Mesendoderm (in vitro differentiated cells): ENCODE measurements at regions not wholly inside any gene's neighbourhood (a gene's known extent, or its start where the extent isn't known, plus 50 kb on each side); places are given as distances from the start of the nearest gene placed in this dataset.

Source experiments
- DNase-seq: peaks from one replicate; pipeline ENCODE4 v3.0.0; 2013
- H2AK5ac ChIP-seq: 2 replicates; pipeline ENCODE4 v1.6.1; 2013; ENCODE audit warnings: low read length, inconsistent platforms
- H2BK120ac ChIP-seq: 2 replicates; pipeline ENCODE4 v1.6.1; 2013; ENCODE audit warnings: low read depth, mild to moderate bottlenecking, low read length, moderate library complexity, mixed read lengths
- H2BK15ac ChIP-seq: replicated peaks from 2 replicates; pipeline ENCODE4 v1.6.1; 2013; ENCODE audit warnings: low read depth, mild to moderate bottlenecking, moderate library complexity
- H2BK5ac ChIP-seq: 2 replicates; pipeline ENCODE4 v1.6.1; 2013; ENCODE audit warnings: low read length, inconsistent platforms
- H3K18ac ChIP-seq: 2 replicates; pipeline ENCODE4 v1.6.1; 2013; ENCODE audit warnings: mild to moderate bottlenecking, low read length, mixed read lengths
- H3K23ac ChIP-seq: one replicate; pipeline ENCODE4 v1.6.1; 2013; ENCODE audit warnings: low read length
- H3K27ac ChIP-seq: 2 replicates; pipeline ENCODE4 v1.5.1; 2013; ENCODE audit warnings: low read depth, mild to moderate bottlenecking, inconsistent platforms, low read length, moderate library complexity
- H3K27me3 ChIP-seq: 2 replicates; pipeline ENCODE4 v1.6.1; 2013; ENCODE audit warnings: low read length, control low read depth, mild to moderate bottlenecking, inconsistent platforms; ENCODE audit not compliant: insufficient read depth, poor library complexity
- H3K36me3 ChIP-seq: 2 replicates; pipeline ENCODE4 v1.6.1; 2013; ENCODE audit warnings: low read length, inconsistent platforms; ENCODE audit not compliant: control insufficient read depth, insufficient read depth
- H3K4ac ChIP-seq: one replicate; pipeline ENCODE4 v1.6.1; 2013; ENCODE audit warnings: low read depth, mild to moderate bottlenecking, low read length, moderate library complexity
- H3K4me1 ChIP-seq: 2 replicates; pipeline ENCODE4 v1.6.1; 2013; ENCODE audit warnings: low read depth, low read length, inconsistent platforms; ENCODE audit not compliant: control insufficient read depth
- H3K4me2 ChIP-seq: 2 replicates; pipeline ENCODE4 v1.6.1; 2013; ENCODE audit warnings: low read length
- H3K4me3 ChIP-seq: 2 replicates; pipeline ENCODE4 v1.5.1; 2013; ENCODE audit warnings: mild to moderate bottlenecking, low read length
- H3K56ac ChIP-seq: one replicate; pipeline ENCODE4 v1.6.1; 2013; ENCODE audit warnings: low read length
- H3K79me1 ChIP-seq: 2 replicates; pipeline ENCODE4 v1.6.1; 2013; ENCODE audit warnings: low read length, inconsistent platforms
- H3K79me2 ChIP-seq: 2 replicates; pipeline ENCODE4 v1.6.1; 2013; ENCODE audit warnings: mild to moderate bottlenecking, low read length; ENCODE audit not compliant: control insufficient read depth, insufficient read depth
- H3K9ac ChIP-seq: 2 replicates; pipeline ENCODE4 v1.6.1; 2013; ENCODE audit warnings: low read length, inconsistent platforms
- H4K5ac ChIP-seq: one replicate; pipeline ENCODE4 v1.6.1; 2013; ENCODE audit warnings: low read length
- H4K8ac ChIP-seq: one replicate; pipeline ENCODE4 v1.6.1; 2013; ENCODE audit warnings: low read depth, mild to moderate bottlenecking, control low read depth, low read length, moderate library complexity
- WGBS: extraction: QIAGEN DNeasy Blood & Tissue Kit; methylation state at CpG from one replicate; pipeline ENCODE4 v1.1.7; 2013; ENCODE audit warnings: low lambda C conversion rate, missing lambda C conversion rate; ENCODE audit not compliant: insufficient coverage; ENCODE audit errors: extremely low coverage; 5-methylcytosine and 5-hydroxymethylcytosine counted together

DNA sequence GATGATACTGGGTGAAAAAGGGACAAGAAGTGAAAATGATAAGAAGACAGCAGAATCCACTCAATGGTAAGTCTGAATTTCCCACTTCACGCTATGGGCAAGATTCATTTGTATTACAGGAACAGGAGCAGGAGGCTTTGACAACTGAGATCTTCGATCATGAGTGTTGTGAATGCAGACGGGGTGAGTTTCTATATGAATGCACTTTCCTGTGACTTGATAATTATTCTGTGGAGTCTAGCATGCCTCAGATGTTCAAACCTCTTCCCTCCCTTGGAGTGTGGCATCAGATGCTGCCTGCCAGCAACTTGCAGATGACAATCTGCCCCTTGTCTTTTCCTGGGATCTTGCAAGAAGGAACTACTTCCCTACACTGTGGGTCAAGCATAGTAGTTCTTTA lies 225.4 kb downstream of the HLX start:
- H2BK5ac ChIP-seq = no peak overlapping the region
- no peaks in the 10 kb centered on the region for H3K36me3 ChIP-seq
- no peak overlapping the region for H3K4me2 ChIP-seq
- no peaks in the 10 kb centered on the region for H3K79me1 ChIP-seq
- no peak overlapping the region for H2BK15ac ChIP-seq
- H3K9ac ChIP-seq = no peak overlapping the region
- no peaks in the 10 kb centered on the region for H3K27me3 ChIP-seq
- no peak overlapping the region for H2BK120ac ChIP-seq
- no peak overlapping the region for H3K56ac ChIP-seq
- H3K4me1 ChIP-seq = no peaks in the 10 kb centered on the region
- no peak overlapping the region for H4K8ac ChIP-seq
- no peak overlapping the region for H3K4ac ChIP-seq
- no peaks in the 10 kb centered on the region for H3K79me2 ChIP-seq
- no peak overlapping the region for H3K4me3 ChIP-seq
- no peak overlapping the region for H2AK5ac ChIP-seq
- no CpG with 5 or more reads among the region's 3 CpGs for WGBS
- DNase-seq = no peak
- no peak overlapping the region for H3K18ac ChIP-seq
- H3K27ac ChIP-seq = no peak overlapping the region
- H3K23ac ChIP-seq = no peak overlapping the region
- H4K5ac ChIP-seq = no peak overlapping the region

DNA sequence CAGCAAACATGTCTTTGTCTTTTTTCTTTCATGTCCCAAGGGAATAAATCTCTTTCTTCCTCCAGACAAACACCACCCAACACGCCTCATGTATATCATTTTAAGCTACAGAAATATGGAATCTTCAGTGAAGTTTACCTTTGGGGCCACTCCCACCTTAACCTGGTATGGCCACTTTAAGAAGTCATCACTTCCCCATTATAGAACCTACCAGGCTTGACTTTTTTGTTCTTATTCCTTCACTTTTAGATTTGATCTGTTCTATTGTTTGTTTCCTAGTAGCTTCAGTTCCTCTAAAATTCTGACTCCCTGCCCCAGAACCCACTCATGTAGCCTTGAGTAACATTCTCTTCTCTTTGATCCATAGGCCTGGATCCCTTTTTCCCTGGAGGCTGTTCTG lies 226.3 kb downstream of the HLX start:
- Histone ChIP-seq H3K79me2 (no peaks in the 10 kb centered on the region), H3K27me3 (no peaks in the 10 kb centered on the region), H3K36me3 (no peaks in the 10 kb centered on the region), H3K23ac (no peak overlapping the region), H4K5ac (no peak overlapping the region), H3K4me3 (no peak overlapping the region), H2BK5ac (no peak overlapping the region), H2BK120ac (no peak overlapping the region), H3K4me2 (no peak overlapping the region), H4K8ac (no peak overlapping the region), H3K79me1 (no peaks in the 10 kb centered on the region), H3K4me1 (no peaks in the 10 kb centered on the region), H3K27ac (no peak overlapping the region), H3K9ac (no peak overlapping the region), H3K56ac (no peak overlapping the region), H3K4ac (no peak overlapping the region), H2BK15ac (no peak overlapping the region), H2AK5ac (no peak overlapping the region), H3K18ac (no peak overlapping the region)
- no peak for DNase-seq
- WGBS = no CpG with 5 or more reads among the region's 1 CpG

DNA sequence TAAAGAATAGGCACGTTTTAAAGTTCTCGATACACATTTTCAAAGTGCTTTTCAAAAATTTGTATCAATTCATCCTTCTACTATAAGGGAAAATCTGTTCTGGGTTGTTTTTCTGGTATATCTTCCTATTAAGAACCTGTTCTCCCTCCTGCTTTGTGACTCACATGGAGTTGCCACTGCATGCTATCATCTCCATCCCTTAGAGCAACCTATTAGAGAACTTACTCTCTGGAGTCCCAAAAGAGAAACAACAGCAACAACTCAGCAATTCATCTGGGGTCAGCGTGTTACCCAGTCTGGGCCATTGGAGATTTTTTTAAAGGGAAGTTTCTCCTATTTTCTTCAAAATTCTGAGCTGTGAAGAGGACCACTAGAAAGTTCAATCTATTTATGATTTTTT lies 227.4 kb downstream of the HLX start:
- no CpG with 5 or more reads among the region's 3 CpGs for WGBS
- no peaks in the 10 kb centered on the region for H3K27me3 ChIP-seq
- no peak overlapping the region for H2BK120ac ChIP-seq
- H3K18ac ChIP-seq = no peak overlapping the region
- H2AK5ac ChIP-seq = no peak overlapping the region
- DNase-seq = no peak
- no peak overlapping the region for H3K9ac ChIP-seq
- H2BK5ac ChIP-seq = no peak overlapping the region
- H3K4me1 ChIP-seq = no peaks in the 10 kb centered on the region
- H3K79me2 ChIP-seq = no peaks in the 10 kb centered on the region
- no peak overlapping the region for H3K4me3 ChIP-seq
- no peak overlapping the region for H3K4ac ChIP-seq
- no peak overlapping the region for H4K5ac ChIP-seq
- H2BK15ac ChIP-seq = no peak overlapping the region
- H3K23ac ChIP-seq = no peak overlapping the region
- H3K36me3 ChIP-seq = no peaks in the 10 kb centered on the region
- H3K27ac ChIP-seq = no peak overlapping the region
- no peak overlapping the region for H3K56ac ChIP-seq
- H3K4me2 ChIP-seq = no peak overlapping the region
- H4K8ac ChIP-seq = no peak overlapping the region
- H3K79me1 ChIP-seq = no peaks in the 10 kb centered on the region

DNA sequence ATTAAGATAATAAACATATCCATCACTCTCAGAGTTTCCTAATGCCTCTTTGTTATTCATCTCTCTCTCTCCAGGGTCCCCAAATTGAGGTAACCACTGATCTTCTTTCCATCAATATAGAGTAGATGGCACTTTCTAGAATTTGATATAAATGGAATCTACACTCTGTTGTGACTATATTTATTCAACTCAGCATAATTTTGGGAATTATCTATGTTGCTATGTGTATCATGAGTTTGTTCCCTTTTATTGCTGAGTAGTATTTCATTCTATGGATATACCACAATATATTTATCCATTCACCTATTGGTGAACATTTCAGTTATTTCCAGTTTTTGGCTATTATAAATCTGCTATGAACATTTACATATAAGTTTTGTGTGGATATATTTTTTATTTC lies 230.7 kb downstream of the HLX start:
- Histone ChIP-seq H3K4ac (no peak overlapping the region), H2AK5ac (no peak overlapping the region), H3K9ac (no peak overlapping the region), H3K4me2 (no peak overlapping the region), H3K27me3 (no peaks in the 10 kb centered on the region), H2BK120ac (no peak overlapping the region), H2BK15ac (no peak overlapping the region), H4K5ac (no peak overlapping the region), H3K18ac (no peak overlapping the region), H3K36me3 (no peaks in the 10 kb centered on the region), H3K56ac (no peak overlapping the region), H3K79me2 (no peaks in the 10 kb centered on the region), H3K79me1 (no peaks in the 10 kb centered on the region), H3K23ac (no peak overlapping the region), H3K27ac (no peak overlapping the region), H3K4me1 (no peaks in the 10 kb centered on the region), H2BK5ac (no peak overlapping the region), H3K4me3 (no peak overlapping the region), H4K8ac (no peak overlapping the region)
- DNase-seq = no peak

DNA sequence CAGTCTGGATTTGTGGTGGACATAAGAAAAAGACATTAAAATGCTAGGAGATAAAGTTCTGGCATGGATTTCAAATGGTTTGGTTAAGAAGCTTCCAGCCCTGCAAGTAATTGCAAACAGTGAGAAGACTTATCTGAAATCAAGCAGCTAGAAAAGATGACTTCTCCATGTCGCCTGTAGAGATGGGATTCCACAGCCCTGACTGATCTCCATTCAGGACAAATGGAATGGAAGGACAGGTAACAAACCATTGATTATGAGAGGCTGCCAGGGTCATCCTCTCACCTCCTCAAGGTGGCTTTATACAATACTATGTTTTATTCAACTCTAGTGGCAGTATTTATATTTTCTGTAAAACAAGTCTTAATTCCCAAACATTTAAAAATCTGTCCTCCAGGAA lies 237.9 kb downstream of the HLX start:
- H3K27me3 ChIP-seq = no peaks in the 10 kb centered on the region
- no peaks in the 10 kb centered on the region for H3K79me1 ChIP-seq
- no peak overlapping the region for H3K4me2 ChIP-seq
- no peaks in the 10 kb centered on the region for H3K36me3 ChIP-seq
- no peak overlapping the region for H3K23ac ChIP-seq
- no peak overlapping the region for H3K4me3 ChIP-seq
- H3K4me1 ChIP-seq = no peaks in the 10 kb centered on the region
- H2BK120ac ChIP-seq = no peak overlapping the region
- H3K4ac ChIP-seq = no peak overlapping the region
- H2BK5ac ChIP-seq = no peak overlapping the region
- no peak overlapping the region for H4K5ac ChIP-seq
- no peak overlapping the region for H2AK5ac ChIP-seq
- no peak for DNase-seq
- no CpG with 5 or more reads among the region's 1 CpG for WGBS
- no peak overlapping the region for H3K18ac ChIP-seq
- no peaks in the 10 kb centered on the region for H3K79me2 ChIP-seq
- no peak overlapping the region for H3K27ac ChIP-seq
- H2BK15ac ChIP-seq = no peak overlapping the region
- H4K8ac ChIP-seq = no peak overlapping the region
- H3K56ac ChIP-seq = no peak overlapping the region
- no peak overlapping the region for H3K9ac ChIP-seq

DNA sequence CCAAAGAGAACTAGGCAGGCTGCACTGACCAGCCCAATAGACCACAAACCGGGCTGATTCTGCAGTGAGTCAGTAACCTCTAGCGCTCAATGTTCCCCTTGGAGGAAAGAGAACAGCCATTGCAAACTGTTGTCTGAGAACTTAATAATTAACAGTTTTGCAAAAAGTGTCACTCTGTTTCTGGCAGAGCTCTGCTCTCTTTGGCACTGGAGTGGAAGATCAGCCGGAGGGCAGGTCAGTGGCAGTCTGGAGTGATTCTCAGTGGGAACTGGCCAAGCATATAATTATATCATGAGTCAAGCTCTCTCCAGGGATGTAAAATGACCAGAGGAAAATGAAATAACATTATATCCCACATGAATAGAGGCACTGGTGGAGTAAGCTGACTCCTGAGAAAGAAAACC lies 238.3 kb downstream of the HLX start:
- Histone ChIP-seq H3K4me2 (no peak overlapping the region), H3K4me3 (no peak overlapping the region), H3K79me2 (no peaks in the 10 kb centered on the region), H3K4me1 (no peaks in the 10 kb centered on the region), H2BK5ac (no peak overlapping the region), H3K27me3 (no peaks in the 10 kb centered on the region), H2BK120ac (no peak overlapping the region), H3K4ac (no peak overlapping the region), H3K27ac (no peak overlapping the region), H3K36me3 (no peaks in the 10 kb centered on the region), H2BK15ac (no peak overlapping the region), H3K18ac (no peak overlapping the region), H3K56ac (no peak overlapping the region), H3K23ac (no peak overlapping the region), H3K79me1 (no peaks in the 10 kb centered on the region), H3K9ac (no peak overlapping the region), H4K5ac (no peak overlapping the region), H4K8ac (no peak overlapping the region), H2AK5ac (no peak overlapping the region)
- no peak for DNase-seq
- no CpG with 5 or more reads among the region's 3 CpGs for WGBS
